B cell (primary cell): ENCODE measurements at regions not wholly inside any gene's neighbourhood (a gene's known extent, or its start where the extent isn't known, plus 50 kb on each side); places are given as distances from the start of the nearest gene placed in this dataset.
"Not testable (repeated sequence)": the region's sequence is repeated elsewhere in the genome, so short reads cannot be mapped to it uniquely, and the experiment has no call there.

ENCODE experiments used
- ATAC-seq: fragments of 200-7000 bp; cut with Tn5 transposase; one replicate; pipeline ENCODE4 v1.10.0; 2021; ENCODE audit warnings: low read depth, mild to moderate bottlenecking, moderate number of reproducible peaks, moderate library complexity
- CTCF ChIA-PET: fragments of 350-600 bp; sonication (Branson Sonifier 250); formaldehyde crosslinking; loops from one replicate; lab custom pipeline; 2021; ENCODE audit warnings: antibody characterized with exemption, inconsistent platforms; lab: Charles Lee
- POLR2A ChIA-PET: fragments of 350-600 bp; sonication (Branson Sonifier 250); formaldehyde crosslinking; loops from one replicate; lab custom pipeline; 2021; ENCODE audit warnings: antibody characterized with exemption; lab: Charles Lee
- DNase-seq: peaks from one replicate; pipeline ENCODE4 v3.0.0; 2013
- H2AFZ ChIP-seq: 2 replicates; pipeline ENCODE4 v1.6.1; 2012; ENCODE audit warnings: mild to moderate bottlenecking, low read depth, low read length; ENCODE audit not compliant: insufficient read depth, poor library complexity, severe bottlenecking
- H3K27ac ChIP-seq, 2 donors: 1 replicate in 1 of 2; 2 replicates in 1 of 2; pipeline ENCODE4 v1.5.1; 2012 to 2013; ENCODE audit warnings: low read length in 2 of 2, mild to moderate bottlenecking in 2 of 2, moderate library complexity in 1 of 2
- H3K27me3 ChIP-seq, 4 experiments: fragments of 200-600 bp in 1 of 4; sonication (generic) in 1 of 4; replicated peaks in 1 of 4; 1 replicate in 2 of 4; 2 replicates in 2 of 4; pipeline versions ENCODE4 v1.6.1 to v1.7.0; 2013 to 2016; ENCODE audit warnings: low read length in 3 of 4, mild to moderate bottlenecking in 2 of 4, mixed read lengths in 1 of 4, moderate library complexity in 1 of 4; ENCODE audit not compliant: insufficient read depth in 4 of 4, control insufficient read depth in 3 of 4; ENCODE audit errors: control extremely low read depth in 1 of 4
- H3K36me3 ChIP-seq, 2 experiments: replicated peaks in 1 of 2; 1 replicate in 1 of 2; 2 replicates in 1 of 2; pipeline versions ENCODE4 v1.6.1 to v1.7.1; 2013; ENCODE audit warnings: low read length in 1 of 2; ENCODE audit not compliant: insufficient read depth in 2 of 2, control insufficient read depth in 1 of 2; ENCODE audit errors: control extremely low read depth in 1 of 2, extremely low read depth in 1 of 2
- H3K4me1 ChIP-seq, 2 donors: fragments of 200-600 bp in 1 of 2; sonication (generic) in 1 of 2; 1 replicate in 1 of 2; 2 replicates in 1 of 2; pipeline versions ENCODE4 v1.5.1 to v1.6.1; 2013 to 2017; ENCODE audit warnings: low read length in 2 of 2; ENCODE audit not compliant: control insufficient read depth in 2 of 2, insufficient read depth in 2 of 2
- H3K4me2 ChIP-seq: replicated peaks from 2 replicates; pipeline ENCODE3; 2012; ENCODE audit warnings: mild to moderate bottlenecking, low read depth, low read length; ENCODE audit not compliant: poor library complexity, severe bottlenecking
- H3K4me3 ChIP-seq, 5 experiments: fragments of 200-600 bp in 1 of 5; sonication (generic) in 1 of 5; 1 replicate in 3 of 5; 2 replicates in 2 of 5; pipeline versions ENCODE4 v1.5.1 to v1.7.0; 2011 to 2016; ENCODE audit warnings: low read length in 4 of 5, mild to moderate bottlenecking in 4 of 5, low read depth in 2 of 5, control low read depth in 1 of 5, moderate library complexity in 1 of 5; ENCODE audit not compliant: insufficient read depth in 1 of 5; ENCODE audit errors: control extremely low read depth in 1 of 5, extremely low read depth in 1 of 5
- H3K79me2 ChIP-seq: fragments of 200-600 bp; sonication (generic); one replicate; pipeline ENCODE4 v1.6.0; 2016; ENCODE audit warnings: low read length; ENCODE audit not compliant: control insufficient read depth, insufficient read depth
- H3K9ac ChIP-seq: fragments of 200-600 bp; sonication (generic); 2 replicates; pipeline ENCODE4 v1.6.1; 2017; ENCODE audit warnings: mild to moderate bottlenecking, low read length, moderate library complexity
- H3K9me3 ChIP-seq, 3 donors: one replicate each; pipeline versions ENCODE4 v1.6.1 to v1.7.1; 2013; ENCODE audit warnings: low read length in 2 of 3; ENCODE audit not compliant: control insufficient read depth in 2 of 3, insufficient read depth in 1 of 3; ENCODE audit errors: control extremely low read depth in 1 of 3
- H4K20me1 ChIP-seq: 2 replicates; pipeline ENCODE4 v1.6.0; 2012; ENCODE audit warnings: mild to moderate bottlenecking, low read length; ENCODE audit not compliant: insufficient read depth, control insufficient read depth, poor library complexity, severe bottlenecking
- H3K27ac Mint-ChIP-seq: one replicate; pipeline ENCODE4 v1.8.0; 2021; ENCODE audit warnings: mixed read lengths
- H3K27me3 Mint-ChIP-seq: one replicate; pipeline ENCODE4 v1.8.0; 2021; ENCODE audit warnings: mixed read lengths
- H3K4me1 Mint-ChIP-seq: one replicate; pipeline ENCODE4 v1.8.0; 2021; ENCODE audit warnings: mixed read lengths
- H3K4me3 Mint-ChIP-seq: one replicate; pipeline ENCODE4 v1.8.0; 2021; ENCODE audit warnings: mixed read lengths
- H3K9me3 Mint-ChIP-seq: one replicate; pipeline ENCODE4 v1.8.0; 2022; ENCODE audit warnings: mixed read lengths; ENCODE audit not compliant: insufficient read depth
- EZH2 ChIP-seq: IDR thresholded peaks from 2 replicates; pipeline ENCODE4 v1.6.1; 2012; ENCODE audit warnings: borderline replicate concordance, low read depth, mild to moderate bottlenecking, moderate library complexity, low read length; ENCODE audit not compliant: insufficient read depth, poor library complexity, severe bottlenecking
- WGBS: methylation state at CpG from one replicate; pipeline ENCODE4 v1.1.5; 2013; ENCODE audit warnings: missing lambda C conversion rate; ENCODE audit not compliant: insufficient coverage; 5-methylcytosine and 5-hydroxymethylcytosine counted together
- intact Hi-C: fragments of 100-400 bp; cut with micrococcal nuclease; formaldehyde crosslinking; loops from one replicate; pipeline ENCODE4 v1.10.0; 2022
- TF ChIP-seq, protein P1 (sequence below): fragments of 200-600 bp; IDR thresholded peaks from one replicate; pipeline ENCODE4 v1.8.0; 2022; ENCODE audit warnings: antibody characterized with exemption, mild to moderate bottlenecking

DNA sequence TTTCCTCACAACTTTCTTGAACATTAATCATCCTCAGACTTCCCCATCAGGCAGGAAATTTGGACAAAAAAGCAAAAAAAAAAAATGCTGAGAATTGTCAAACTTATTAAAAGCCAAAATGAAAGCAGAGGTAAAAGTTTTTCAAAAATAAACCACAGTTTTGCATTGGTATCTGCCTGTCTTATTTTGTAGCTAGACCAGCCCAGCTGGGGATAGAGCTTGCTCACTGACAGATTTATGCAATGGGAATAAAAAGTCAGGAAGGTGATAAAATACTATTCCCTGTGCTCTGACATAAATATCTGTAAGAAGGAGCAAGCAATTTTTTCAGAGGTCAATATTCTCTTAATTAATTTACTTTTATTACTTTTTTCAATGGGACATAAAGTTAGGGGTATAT lies 1006.7 kb upstream of the ALCAM start:
- intact Hi-C loops: no loop called here
- POLR2A ChIA-PET: no interaction called here
- no peak overlapping the region for H3K27ac Mint-ChIP-seq

DNA sequence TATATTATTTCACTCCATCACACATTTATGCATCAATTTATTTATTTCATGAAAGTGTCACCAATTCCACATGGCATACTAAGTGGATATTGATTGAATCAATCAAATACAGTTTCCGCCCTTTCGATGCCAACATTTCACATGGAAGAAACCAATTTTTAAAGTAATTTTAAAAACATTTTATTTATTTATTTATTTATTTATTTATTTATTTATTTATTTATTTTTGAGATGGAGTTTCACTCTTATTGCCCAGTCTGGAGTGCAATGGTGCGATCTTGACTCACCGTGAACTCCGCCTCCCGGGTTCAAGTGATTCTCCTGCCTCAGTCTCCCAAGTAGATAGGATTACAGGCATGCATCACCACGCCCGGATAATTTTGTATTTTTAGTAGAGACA lies 1005.0 kb upstream of the ALCAM start:
- H4K20me1 ChIP-seq, ATAC-seq, H3K4me1 Mint-ChIP-seq, H3K4me3 Mint-ChIP-seq, intact Hi-C loops, H3K4me1 ChIP-seq, H3K27me3 Mint-ChIP-seq, DNase-seq, H3K27ac ChIP-seq, H3K9ac ChIP-seq, H2AFZ ChIP-seq, H3K9me3 Mint-ChIP-seq, H3K27me3 ChIP-seq, H3K4me3 ChIP-seq, H3K36me3 ChIP-seq, H3K79me2 ChIP-seq, H3K9me3 ChIP-seq, POLR2A ChIA-PET, H3K4me2 ChIP-seq, H3K27ac Mint-ChIP-seq, CTCF ChIA-PET: not testable (repeated sequence)
- no CpG with 5 or more reads among the region's 8 CpGs for WGBS

More for the DNA sequence above, 1006.7 kb upstream of the ALCAM start:
- no peak overlapping the region for H3K9ac ChIP-seq
- TF ChIP-seq, protein P1, sequence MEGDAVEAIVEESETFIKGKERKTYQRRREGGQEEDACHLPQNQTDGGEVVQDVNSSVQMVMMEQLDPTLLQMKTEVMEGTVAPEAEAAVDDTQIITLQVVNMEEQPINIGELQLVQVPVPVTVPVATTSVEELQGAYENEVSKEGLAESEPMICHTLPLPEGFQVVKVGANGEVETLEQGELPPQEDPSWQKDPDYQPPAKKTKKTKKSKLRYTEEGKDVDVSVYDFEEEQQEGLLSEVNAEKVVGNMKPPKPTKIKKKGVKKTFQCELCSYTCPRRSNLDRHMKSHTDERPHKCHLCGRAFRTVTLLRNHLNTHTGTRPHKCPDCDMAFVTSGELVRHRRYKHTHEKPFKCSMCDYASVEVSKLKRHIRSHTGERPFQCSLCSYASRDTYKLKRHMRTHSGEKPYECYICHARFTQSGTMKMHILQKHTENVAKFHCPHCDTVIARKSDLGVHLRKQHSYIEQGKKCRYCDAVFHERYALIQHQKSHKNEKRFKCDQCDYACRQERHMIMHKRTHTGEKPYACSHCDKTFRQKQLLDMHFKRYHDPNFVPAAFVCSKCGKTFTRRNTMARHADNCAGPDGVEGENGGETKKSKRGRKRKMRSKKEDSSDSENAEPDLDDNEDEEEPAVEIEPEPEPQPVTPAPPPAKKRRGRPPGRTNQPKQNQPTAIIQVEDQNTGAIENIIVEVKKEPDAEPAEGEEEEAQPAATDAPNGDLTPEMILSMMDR: no peak
- TF ChIP-seq EZH2: no peak
- peaks cover 4% of the 10 kb centered on the region for H3K4me1 Mint-ChIP-seq
- no peak overlapping the region for H2AFZ ChIP-seq
- peaks cover 4% of the 10 kb centered on the region for H3K9me3 Mint-ChIP-seq
- H3K4me2 ChIP-seq: no peak overlapping the region
- no peaks in the 10 kb centered on the region for H3K27me3 Mint-ChIP-seq
- H3K36me3 ChIP-seq: no peaks in the 10 kb centered on the region
- no peaks in the 10 kb centered on the region for H3K4me1 ChIP-seq
- CTCF ChIA-PET: no interaction called here
- DNase-seq (no peak), ATAC-seq (no peak)
- H3K4me3 Mint-ChIP-seq: no peak overlapping the region
- no peaks in the 10 kb centered on the region for H3K9me3 ChIP-seq
- no peak overlapping the region for H3K4me3 ChIP-seq
- H3K27ac ChIP-seq: no peak overlapping the region
- no peaks in the 10 kb centered on the region for H3K27me3 ChIP-seq
- H4K20me1 ChIP-seq: no peaks in the 10 kb centered on the region
- H3K79me2 ChIP-seq: no peaks in the 10 kb centered on the region
